ENCODE measurements at regions not wholly inside any gene's neighbourhood (a gene's known extent, or its start where the extent isn't known, plus 50 kb on each side); places are given as distances from the start of the nearest gene placed in this dataset.

GRCh38 chr2:177314722-177315264 lies 50.3 kb upstream of the NFE2L2 start:
- peak overlapping the region; percentile 31; the same call in 1 of the 2 replicates for H3K4me2 ChIP-seq (ENCODE audit: low read depth, low read length)
- H3K9ac ChIP-seq (ENCODE audit: low read length): no peak overlapping the region
- no peaks in the 10 kb centered on the region for H3K27me3 ChIP-seq (replicated peaks; ENCODE audit: insufficient read depth, low read length)
- no peaks in the 10 kb centered on the region for H3K36me3 ChIP-seq (replicated peaks; ENCODE audit: insufficient read depth, low read length)
- no peaks in the 10 kb centered on the region for H3K9me2 ChIP-seq (replicated peaks; ENCODE audit: insufficient read depth, low read length)
- H2AFZ ChIP-seq (ENCODE audit: low read length): no peak overlapping the region
- H3K9me3 ChIP-seq (replicated peaks; ENCODE audit: insufficient read depth, low read length): no peaks in the 10 kb centered on the region
- H3K27ac ChIP-seq (ENCODE audit: low read length): no peak overlapping the region
- H4K20me1 ChIP-seq (ENCODE audit: insufficient read depth, low read length): no peaks in the 10 kb centered on the region
- peaks cover 5% of the 10 kb centered on the region; the same call in 1 of the 2 replicates for H3F3A ChIP-seq (ENCODE audit: insufficient read depth, low read length)
- peak; percentile 41 for DNase-seq
- no peaks in the 10 kb centered on the region for H3K79me2 ChIP-seq (ENCODE audit: low read length)
- peaks cover 19% of the 10 kb centered on the region for H3K4me1 ChIP-seq (ENCODE audit: low read length)
- H3K4me3 ChIP-seq (ENCODE audit: low read length): no peak overlapping the region
- TF ChIP-seq, protein P1, sequence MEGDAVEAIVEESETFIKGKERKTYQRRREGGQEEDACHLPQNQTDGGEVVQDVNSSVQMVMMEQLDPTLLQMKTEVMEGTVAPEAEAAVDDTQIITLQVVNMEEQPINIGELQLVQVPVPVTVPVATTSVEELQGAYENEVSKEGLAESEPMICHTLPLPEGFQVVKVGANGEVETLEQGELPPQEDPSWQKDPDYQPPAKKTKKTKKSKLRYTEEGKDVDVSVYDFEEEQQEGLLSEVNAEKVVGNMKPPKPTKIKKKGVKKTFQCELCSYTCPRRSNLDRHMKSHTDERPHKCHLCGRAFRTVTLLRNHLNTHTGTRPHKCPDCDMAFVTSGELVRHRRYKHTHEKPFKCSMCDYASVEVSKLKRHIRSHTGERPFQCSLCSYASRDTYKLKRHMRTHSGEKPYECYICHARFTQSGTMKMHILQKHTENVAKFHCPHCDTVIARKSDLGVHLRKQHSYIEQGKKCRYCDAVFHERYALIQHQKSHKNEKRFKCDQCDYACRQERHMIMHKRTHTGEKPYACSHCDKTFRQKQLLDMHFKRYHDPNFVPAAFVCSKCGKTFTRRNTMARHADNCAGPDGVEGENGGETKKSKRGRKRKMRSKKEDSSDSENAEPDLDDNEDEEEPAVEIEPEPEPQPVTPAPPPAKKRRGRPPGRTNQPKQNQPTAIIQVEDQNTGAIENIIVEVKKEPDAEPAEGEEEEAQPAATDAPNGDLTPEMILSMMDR (IDR thresholded peaks at IDR 0.05; ENCODE audit: low read length): no peak
- TF ChIP-seq EZH2phosphoT487 (IDR thresholded peaks at IDR 0.05; ENCODE audit: low read length) (no peak), EZH2 (optimal IDR thresholded peaks at IDR 0.05; ENCODE audit: low read depth, low read length) (no peak)

GRCh38 chr2:177315364-177315763 lies 50.8 kb upstream of the NFE2L2 start:
- H3K9me3 ChIP-seq (replicated peaks; ENCODE audit: insufficient read depth, low read length): no peaks in the 10 kb centered on the region
- H3K27ac ChIP-seq (ENCODE audit: low read length): no peak overlapping the region
- H3K9me2 ChIP-seq (replicated peaks; ENCODE audit: insufficient read depth, low read length): no peaks in the 10 kb centered on the region
- H3K4me2 ChIP-seq (ENCODE audit: low read depth, low read length): peak overlapping the region; percentile 31; the same call in 1 of the 2 replicates
- no peak overlapping the region for H2AFZ ChIP-seq (ENCODE audit: low read length)
- no peaks in the 10 kb centered on the region for H3K27me3 ChIP-seq (replicated peaks; ENCODE audit: insufficient read depth, low read length)
- no peaks in the 10 kb centered on the region for H4K20me1 ChIP-seq (ENCODE audit: insufficient read depth, low read length)
- H3K4me1 ChIP-seq (ENCODE audit: low read length): peaks cover 19% of the 10 kb centered on the region
- peaks cover 5% of the 10 kb centered on the region; the same call in 1 of the 2 replicates for H3F3A ChIP-seq (ENCODE audit: insufficient read depth, low read length)
- H3K9ac ChIP-seq (ENCODE audit: low read length): no peak overlapping the region
- TF ChIP-seq EZH2 (optimal IDR thresholded peaks at IDR 0.05; ENCODE audit: low read depth, low read length): no peak
- TF ChIP-seq EZH2phosphoT487 (IDR thresholded peaks at IDR 0.05; ENCODE audit: low read length): no peak
- TF ChIP-seq, protein P1 (IDR thresholded peaks at IDR 0.05; ENCODE audit: low read length): no peak
- DNase-seq: no peak
- no peaks in the 10 kb centered on the region for H3K79me2 ChIP-seq (ENCODE audit: low read length)
- H3K4me3 ChIP-seq (ENCODE audit: low read length): no peak overlapping the region
- no peaks in the 10 kb centered on the region for H3K36me3 ChIP-seq (replicated peaks; ENCODE audit: insufficient read depth, low read length)

GRCh38 chr2:177316756-177317155 lies 52.2 kb upstream of the NFE2L2 start:
- Histone ChIP-seq H3K9me2 (replicated peaks; ENCODE audit: insufficient read depth, low read length) (no peaks in the 10 kb centered on the region), H2AFZ (ENCODE audit: low read length) (no peak overlapping the region), H3K4me1 (ENCODE audit: low read length) (peaks cover 19% of the 10 kb centered on the region), H3K27me3 (replicated peaks; ENCODE audit: insufficient read depth, low read length) (no peaks in the 10 kb centered on the region), H3F3A (ENCODE audit: insufficient read depth, low read length) (peaks cover 5% of the 10 kb centered on the region; the same call in 1 of the 2 replicates), H4K20me1 (ENCODE audit: insufficient read depth, low read length) (no peaks in the 10 kb centered on the region), H3K4me3 (ENCODE audit: low read length) (no peak overlapping the region), H3K9me3 (replicated peaks; ENCODE audit: insufficient read depth, low read length) (no peaks in the 10 kb centered on the region), H3K9ac (ENCODE audit: low read length) (no peak overlapping the region), H3K4me2 (ENCODE audit: low read depth, low read length) (no peak overlapping the region), H3K27ac (ENCODE audit: low read length) (no peak overlapping the region), H3K36me3 (replicated peaks; ENCODE audit: insufficient read depth, low read length) (no peaks in the 10 kb centered on the region), H3K79me2 (ENCODE audit: low read length) (no peaks in the 10 kb centered on the region)
- DNase-seq: no peak
- TF ChIP-seq EZH2phosphoT487 (IDR thresholded peaks at IDR 0.05; ENCODE audit: low read length): no peak
- no peak for TF ChIP-seq EZH2 (optimal IDR thresholded peaks at IDR 0.05; ENCODE audit: low read depth, low read length)

- Histone ChIP-seq H3K79me2 (ENCODE audit: low read length) (no peaks in the 10 kb centered on the region), H3K9me3 (replicated peaks; ENCODE audit: insufficient read depth, low read length) (no peaks in the 10 kb centered on the region), H3K9me2 (replicated peaks; ENCODE audit: insufficient read depth, low read length) (no peaks in the 10 kb centered on the region), H3K9ac (ENCODE audit: low read length) (no peak overlapping the region), H3F3A (ENCODE audit: insufficient read depth, low read length) (peaks cover 5% of the 10 kb centered on the region; the same call in 1 of the 2 replicates), H4K20me1 (ENCODE audit: insufficient read depth, low read length) (no peaks in the 10 kb centered on the region), H3K27me3 (replicated peaks; ENCODE audit: insufficient read depth, low read length) (no peaks in the 10 kb centered on the region), H3K4me1 (ENCODE audit: low read length) (peaks cover 19% of the 10 kb centered on the region), H3K4me3 (ENCODE audit: low read length) (no peak overlapping the region), H3K36me3 (replicated peaks; ENCODE audit: insufficient read depth, low read length) (no peaks in the 10 kb centered on the region), H3K4me2 (ENCODE audit: low read depth, low read length) (no peak overlapping the region), H3K27ac (ENCODE audit: low read length) (no peak overlapping the region), H2AFZ (ENCODE audit: low read length) (no peak overlapping the region)
- no peak for TF ChIP-seq EZH2 (optimal IDR thresholded peaks at IDR 0.05; ENCODE audit: low read depth, low read length)
- TF ChIP-seq, protein P1 (IDR thresholded peaks at IDR 0.05; ENCODE audit: low read length): 0 out of 2 replicates have a peak, but pooled peaks have one; percentile 6
- DNase-seq: no peak
Measured at GRCh38 chr2:177317443-177317842, 52.9 kb upstream of the NFE2L2 start.
